NCI-H2227 treated with DMSO at 0.1 percent for 48 hours (cell line): ENCODE measurements at regions not wholly inside any gene's neighbourhood (a gene's known extent, or its start where the extent isn't known, plus 50 kb on each side); places are given as distances from the start of the nearest gene placed in this dataset.
"Not testable (repeated sequence)": the region's sequence is repeated elsewhere in the genome, so short reads cannot be mapped to it uniquely, and the experiment has no call there.

Experiments used
- DNase-seq: peaks from one replicate; lab custom pipeline; 2025; lab: John Stamatoyannopoulos, UW

- not testable (repeated sequence) for DNase-seq
Observed at GRCh38 chrX:31014474-31014873, 57.4 kb downstream of the FTHL17 start.

- DNase-seq, result no peak
Observed at GRCh38 chrX:31012509-31013025, 59.3 kb downstream of the FTHL17 start.

- no peak for DNase-seq
Observed at GRCh38 chrX:31007321-31007720, 64.5 kb downstream of the FTHL17 start.

GRCh38 chrX:31006027-31006426, 65.8 kb downstream of the FTHL17 start:
- DNase-seq, result no peak

GRCh38 chrX:30997411-30997810, 74.4 kb downstream of the FTHL17 start:
- DNase-seq, result no peak

GRCh38 chrX:30995705-30996104, 76.1 kb downstream of the FTHL17 start:
- DNase-seq, result no peak

- no peak for DNase-seq
Observed at GRCh38 chrX:30995060-30995700, 76.7 kb downstream of the FTHL17 start.

- not testable (repeated sequence) for DNase-seq
Observed at GRCh38 chrX:30994018-30994417, 77.8 kb downstream of the FTHL17 start.

GRCh38 chrX:30992381-30992904, 79.4 kb downstream of the FTHL17 start:
- DNase-seq, result no peak

- DNase-seq, result no peak
Observed at GRCh38 chrX:30990361-30990760, 81.5 kb downstream of the FTHL17 start.

- no peak for DNase-seq
Observed at GRCh38 chrX:30982467-30982866, 89.4 kb downstream of the FTHL17 start.

- DNase-seq, result no peak
Observed at GRCh38 chrX:30981968-30982367, 89.9 kb downstream of the FTHL17 start.

- no peak for DNase-seq
Observed at GRCh38 chrX:30979271-30979670, 90.2 kb upstream of the TAB3 start.

GRCh38 chrX:30975467-30975866, 86.4 kb upstream of the TAB3 start:
- no peak for DNase-seq

GRCh38 chrX:30973784-30974427, 84.9 kb upstream of the TAB3 start:
- no peak for DNase-seq

- DNase-seq, result peak; percentile 15
Observed at GRCh38 chrX:30971774-30972603, 82.9 kb upstream of the TAB3 start.

GRCh38 chrX:30967516-30967915, 78.5 kb upstream of the TAB3 start:
- DNase-seq, result no peak

GRCh38 chrX:30965767-30966166, 76.7 kb upstream of the TAB3 start:
- DNase-seq, result no peak

GRCh38 chrX:30961387-30962174, 72.5 kb upstream of the TAB3 start:
- no peak for DNase-seq

- DNase-seq, result no peak
Observed at GRCh38 chrX:30957753-30958152, 68.7 kb upstream of the TAB3 start.

GRCh38 chrX:30955687-30956086, 66.6 kb upstream of the TAB3 start:
- no peak for DNase-seq

GRCh38 chrX:30951003-30951402, 61.9 kb upstream of the TAB3 start:
- DNase-seq, result no peak
